Naive B cell (primary cell): ENCODE measurements at regions not wholly inside any gene's neighbourhood (a gene's known extent, or its start where the extent isn't known, plus 50 kb on each side); places are given as distances from the start of the nearest gene placed in this dataset.
"Not testable (repeated sequence)": the region's sequence is repeated elsewhere in the genome, so short reads cannot be mapped to it uniquely, and the experiment has no call there.

Experiments used
- ATAC-seq, 2 donors: fragments of 150-1000 bp; cut with Tn5 transposase; 2 replicates each; pipeline ENCODE4 v1.10.0; 2021; ENCODE audit warnings: low read depth in 2 of 2, mild to moderate bottlenecking in 2 of 2, moderate library complexity in 2 of 2
- DNase-seq: peaks from one replicate; pipeline ENCODE4 v3.0.0; 2022
- H3K27ac Mint-ChIP-seq, 6 donors: one replicate each; pipeline ENCODE4 v1.8.0; 2020 to 2022; ENCODE audit warnings: mild to moderate bottlenecking in 6 of 6, mixed read lengths in 6 of 6, moderate library complexity in 5 of 6, inconsistent platforms in 2 of 6
- H3K27me3 Mint-ChIP-seq, 3 donors: one replicate each; pipeline ENCODE4 v1.8.0; 2021 to 2022; ENCODE audit warnings: mixed read lengths in 3 of 3, mild to moderate bottlenecking in 1 of 3
- H3K36me3 Mint-ChIP-seq, 2 donors: one replicate each; pipeline ENCODE4 v1.8.0; 2020 to 2022; ENCODE audit warnings: mixed read lengths in 2 of 2, inconsistent platforms in 1 of 2, mild to moderate bottlenecking in 1 of 2
- H3K4me1 Mint-ChIP-seq, 3 donors: one replicate each; pipeline ENCODE4 v1.8.0; 2020 to 2022; ENCODE audit warnings: mixed read lengths in 3 of 3, inconsistent platforms in 1 of 3, mild to moderate bottlenecking in 1 of 3, moderate library complexity in 1 of 3
- H3K4me3 Mint-ChIP-seq, 8 donors: one replicate each; pipeline ENCODE4 v1.8.0; 2020 to 2022; ENCODE audit warnings: mild to moderate bottlenecking in 8 of 8, mixed read lengths in 8 of 8, moderate library complexity in 8 of 8, inconsistent platforms in 2 of 8
- H3K9me3 Mint-ChIP-seq, 7 donors: one replicate each; pipeline ENCODE4 v1.8.0; 2020 to 2022; ENCODE audit warnings: mixed read lengths in 7 of 7, mild to moderate bottlenecking in 5 of 7, inconsistent platforms in 2 of 7, moderate library complexity in 1 of 7

GRCh38 chr5:136559651-136560050 is 194.3 kb upstream of the TRPC7 start:
- Mint-ChIP-seq H3K36me3 (peaks cover 0 to 7% of the 10 kb centered on the region in 2 donors), H3K4me1 (no peaks in the 10 kb centered on the region), H3K9me3 (peaks cover 2 to 16% (median 11%) of the 10 kb centered on the region in 7 donors), H3K27ac (no peak overlapping the region), H3K4me3 (no peak overlapping the region), H3K27me3 (peaks cover 0 to 3% (median 0%) of the 10 kb centered on the region in 3 donors)
- ATAC-seq: no peak
- DNase-seq: no peak

GRCh38 chr5:136547096-136547495 is 181.8 kb upstream of the TRPC7 start:
- DNase-seq, H3K27ac Mint-ChIP-seq, H3K36me3 Mint-ChIP-seq: not testable (repeated sequence)

GRCh38 chr5:136546441-136546840 is 181.1 kb upstream of the TRPC7 start:
- not testable (repeated sequence) for H3K27ac Mint-ChIP-seq, H3K4me3 Mint-ChIP-seq, DNase-seq, H3K36me3 Mint-ChIP-seq, H3K4me1 Mint-ChIP-seq, H3K27me3 Mint-ChIP-seq, ATAC-seq
- peaks cover 0 to 26% (median 8%) of the 10 kb centered on the region in 7 donors for H3K9me3 Mint-ChIP-seq

More at GRCh38 chr5:136547096-136547495, 181.8 kb upstream of the TRPC7 start:
- not testable (repeated sequence) for ATAC-seq, H3K4me3 Mint-ChIP-seq, H3K27me3 Mint-ChIP-seq, H3K4me1 Mint-ChIP-seq
- peaks cover 0 to 20% (median 6%) of the 10 kb centered on the region in 7 donors for H3K9me3 Mint-ChIP-seq

- H3K27me3 Mint-ChIP-seq, H3K36me3 Mint-ChIP-seq, DNase-seq, H3K4me3 Mint-ChIP-seq, H3K4me1 Mint-ChIP-seq, ATAC-seq: not testable (repeated sequence)
- H3K27ac Mint-ChIP-seq: peak overlapping the region in 1 of 6 donors; percentile 62
- peaks cover 0 to 20% (median 4%) of the 10 kb centered on the region in 7 donors for H3K9me3 Mint-ChIP-seq
Measured at GRCh38 chr5:136545031-136545430, 179.7 kb upstream of the TRPC7 start.

- H3K36me3 Mint-ChIP-seq: no peaks in the 10 kb centered on the region
Measured at GRCh38 chr5:136538534-136538933, 173.2 kb upstream of the TRPC7 start.

GRCh38 chr5:136529081-136529480 is 163.7 kb upstream of the TRPC7 start:
- peaks cover 0 to under 1% (median 0%) of the 10 kb centered on the region in 7 donors for H3K9me3 Mint-ChIP-seq
- no peak for ATAC-seq
- H3K36me3 Mint-ChIP-seq: no peaks in the 10 kb centered on the region
- DNase-seq: no peak
- no peak overlapping the region for H3K27ac Mint-ChIP-seq
- H3K4me1 Mint-ChIP-seq: no peaks in the 10 kb centered on the region
- no peaks in the 10 kb centered on the region for H3K27me3 Mint-ChIP-seq
- no peak overlapping the region for H3K4me3 Mint-ChIP-seq

More at GRCh38 chr5:136538534-136538933, 173.2 kb upstream of the TRPC7 start:
- no peaks in the 10 kb centered on the region for H3K4me1 Mint-ChIP-seq
- H3K9me3 Mint-ChIP-seq: peaks cover 0 to 6% (median 3%) of the 10 kb centered on the region in 7 donors
- DNase-seq: no peak
- ATAC-seq: no peak
- no peak overlapping the region for H3K4me3 Mint-ChIP-seq
- no peak overlapping the region for H3K27ac Mint-ChIP-seq
- H3K27me3 Mint-ChIP-seq: no peaks in the 10 kb centered on the region

- ATAC-seq (no peak), DNase-seq (no peak)
- Mint-ChIP-seq H3K9me3 (peaks cover 0 to 3% (median 0%) of the 10 kb centered on the region in 7 donors), H3K27me3 (no peaks in the 10 kb centered on the region), H3K36me3 (no peaks in the 10 kb centered on the region), H3K27ac (no peak overlapping the region), H3K4me1 (no peaks in the 10 kb centered on the region), H3K4me3 (no peak overlapping the region)
Measured at GRCh38 chr5:136528481-136529030, 163.2 kb upstream of the TRPC7 start.

- H3K4me1 Mint-ChIP-seq: no peaks in the 10 kb centered on the region
- H3K36me3 Mint-ChIP-seq: no peaks in the 10 kb centered on the region
- H3K9me3 Mint-ChIP-seq: peaks cover 0 to 4% (median 0%) of the 10 kb centered on the region in 7 donors
- ATAC-seq (no peak), DNase-seq (no peak)
- no peak overlapping the region for H3K27ac Mint-ChIP-seq
- no peaks in the 10 kb centered on the region for H3K27me3 Mint-ChIP-seq
- H3K4me3 Mint-ChIP-seq: no peak overlapping the region
Measured at GRCh38 chr5:136527311-136527710, 162.0 kb upstream of the TRPC7 start.

GRCh38 chr5:136526791-136527190 is 161.4 kb upstream of the TRPC7 start:
- Mint-ChIP-seq H3K36me3 (no peaks in the 10 kb centered on the region), H3K4me1 (no peaks in the 10 kb centered on the region), H3K27ac (no peak overlapping the region), H3K27me3 (no peaks in the 10 kb centered on the region), H3K4me3 (no peak overlapping the region), H3K9me3 (peaks cover 0 to 4% (median 0%) of the 10 kb centered on the region in 7 donors)
- DNase-seq: no peak
- no peak for ATAC-seq

GRCh38 chr5:136526021-136526420 is 160.7 kb upstream of the TRPC7 start:
- ATAC-seq: no peak
- H3K27me3 Mint-ChIP-seq: no peaks in the 10 kb centered on the region
- peaks cover 0 to 4% (median 0%) of the 10 kb centered on the region in 7 donors for H3K9me3 Mint-ChIP-seq
- H3K4me3 Mint-ChIP-seq: no peak overlapping the region
- no peaks in the 10 kb centered on the region for H3K36me3 Mint-ChIP-seq
- DNase-seq: no peak
- H3K27ac Mint-ChIP-seq: no peak overlapping the region
- H3K4me1 Mint-ChIP-seq: no peaks in the 10 kb centered on the region

GRCh38 chr5:136525597-136525996 is 160.3 kb upstream of the TRPC7 start:
- H3K4me3 Mint-ChIP-seq: no peak overlapping the region
- ATAC-seq (no peak), DNase-seq (no peak)
- H3K4me1 Mint-ChIP-seq: no peaks in the 10 kb centered on the region
- no peaks in the 10 kb centered on the region for H3K36me3 Mint-ChIP-seq
- no peak overlapping the region for H3K27ac Mint-ChIP-seq
- peaks cover 0 to 4% (median 0%) of the 10 kb centered on the region in 7 donors for H3K9me3 Mint-ChIP-seq
- H3K27me3 Mint-ChIP-seq: no peaks in the 10 kb centered on the region

GRCh38 chr5:136522217-136522956 is 157.0 kb upstream of the TRPC7 start:
- Mint-ChIP-seq H3K27ac (no peak overlapping the region), H3K27me3 (no peaks in the 10 kb centered on the region), H3K4me3 (no peak overlapping the region), H3K36me3 (no peaks in the 10 kb centered on the region), H3K4me1 (no peaks in the 10 kb centered on the region), H3K9me3 (peaks cover 0 to 4% (median 2%) of the 10 kb centered on the region in 7 donors)
- no peak for DNase-seq
- ATAC-seq: no peak

- H3K36me3 Mint-ChIP-seq: no peaks in the 10 kb centered on the region
- H3K27ac Mint-ChIP-seq: no peak overlapping the region
- H3K4me3 Mint-ChIP-seq: no peak overlapping the region
- ATAC-seq (no peak), DNase-seq (no peak)
- peaks cover 0 to 4% (median 2%) of the 10 kb centered on the region in 7 donors for H3K9me3 Mint-ChIP-seq
- H3K27me3 Mint-ChIP-seq: no peaks in the 10 kb centered on the region
- H3K4me1 Mint-ChIP-seq: no peaks in the 10 kb centered on the region
Measured at GRCh38 chr5:136521696-136522095, 156.4 kb upstream of the TRPC7 start.

GRCh38 chr5:136518814-136519213 is 153.5 kb upstream of the TRPC7 start:
- Mint-ChIP-seq H3K27ac (no peak overlapping the region), H3K36me3 (no peaks in the 10 kb centered on the region), H3K27me3 (no peaks in the 10 kb centered on the region), H3K4me1 (no peaks in the 10 kb centered on the region), H3K9me3 (peaks cover 0 to 11% (median 1%) of the 10 kb centered on the region in 7 donors), H3K4me3 (no peak overlapping the region)
- ATAC-seq (no peak), DNase-seq (no peak)
